ENCODE measurements at regions not wholly inside any gene's neighbourhood (a gene's known extent, or its start where the extent isn't known, plus 50 kb on each side); places are given as distances from the start of the nearest gene placed in this dataset.

DNA sequence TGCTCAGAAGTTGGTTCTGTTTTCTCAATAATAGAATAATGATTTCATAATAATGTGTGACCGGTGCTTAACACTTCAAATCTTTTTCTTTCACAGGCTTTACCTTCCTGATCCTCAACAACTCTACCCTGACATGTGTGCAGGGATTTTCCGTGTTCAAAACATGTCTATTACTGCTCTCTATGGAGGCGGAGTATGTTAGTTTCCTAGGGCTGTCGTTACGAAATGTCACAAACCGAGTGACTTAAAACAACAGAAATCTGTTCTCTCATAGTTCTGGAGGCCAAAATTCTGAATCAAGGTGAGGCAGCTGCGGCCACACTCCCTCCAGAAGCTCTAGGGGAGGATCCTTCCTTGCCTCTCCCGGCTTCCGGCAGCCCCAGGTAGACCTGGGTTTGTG, 186.2 kb upstream of the VASH1 start:
- Histone ChIP-seq H3K9me3 (no peaks in the 10 kb centered on the region), H3K9ac (no peak overlapping the region), H3K4me2 (no peak overlapping the region), H3F3A (replicated peaks; ENCODE audit: insufficient read depth) (no peaks in the 10 kb centered on the region), H4K20me1 (ENCODE audit: insufficient read depth) (no peaks in the 10 kb centered on the region), H3K27ac (ENCODE audit: low read depth in 2 of 2, low read length in 1 of 2) (no peak overlapping the region), H3K27me3 (ENCODE audit: insufficient read depth) (no peaks in the 10 kb centered on the region), H3K4me3 (ENCODE audit: low read depth in 2 of 2, low read length in 1 of 2) (no peak overlapping the region), H3K79me2 (ENCODE audit: insufficient read depth) (no peaks in the 10 kb centered on the region), H3K9me2 (no peaks in the 10 kb centered on the region), H2AFZ (ENCODE audit: low read depth) (no peak overlapping the region), H3K36me3 (replicated peaks in 1 of 2; ENCODE audit: control insufficient read depth in 1 of 2, insufficient read depth in 2 of 2, low read length in 1 of 2) (no peaks in the 10 kb centered on the region), H3K4me1 (ENCODE audit: control insufficient read depth in 1 of 2, insufficient read depth in 2 of 2, low read depth in 1 of 2, low read length in 1 of 2) (peaks cover 0 to 5% of the 10 kb centered on the region in 2 experiments; a peak in 1 of 4 replicates)
- WGBS (ENCODE audit: low lambda C conversion rate) = 61% methylated on average over 9 of the region's 9 CpGs
- POLR2A ChIA-PET = no interaction called here
- DNase-seq = no peak
- TF ChIP-seq SMC3 (IDR thresholded peaks at IDR 0.05; ENCODE audit: low read depth, low read length) (no peak), ELF1 (IDR thresholded peaks at IDR 0.05) (no peak)
- CTCF ChIA-PET = no interaction called here

- 0 out of 2 replicates have a peak, but pooled peaks cover 4% of the 10 kb centered on the region for H3K27me3 ChIP-seq (ENCODE audit: insufficient read depth)
- CTCF ChIA-PET = interaction anchor here (0.7 kb wide), 1 partner anchor 45 kb away, joined by 3 read pairs; no protein-coding TSS in a partner anchor
- H3K9me2 ChIP-seq = no peaks in the 10 kb centered on the region
- H3K4me2 ChIP-seq = no peak overlapping the region
- peaks cover 0 to 5% of the 10 kb centered on the region in 2 experiments; a peak in 1 of 4 replicates for H3K4me1 ChIP-seq (ENCODE audit: control insufficient read depth in 1 of 2, insufficient read depth in 2 of 2, low read depth in 1 of 2, low read length in 1 of 2)
- 42% methylated on average over 8 of the region's 8 CpGs for WGBS (ENCODE audit: low lambda C conversion rate)
- H3K4me3 ChIP-seq (ENCODE audit: low read depth in 2 of 2, low read length in 1 of 2) = no peak overlapping the region
- H4K20me1 ChIP-seq (ENCODE audit: insufficient read depth) = no peaks in the 10 kb centered on the region
- no peak for DNase-seq
- H3K36me3 ChIP-seq (replicated peaks in 1 of 2; ENCODE audit: control insufficient read depth in 1 of 2, insufficient read depth in 2 of 2, low read length in 1 of 2) = no peaks in the 10 kb centered on the region
- TF ChIP-seq CHD2 (IDR thresholded peaks at IDR 0.05; ENCODE audit: low read length, partially characterized antibody) (no peak), NFIC (IDR thresholded peaks at IDR 0.05; ENCODE audit: borderline replicate concordance) (no peak), FOXJ3 (CRISPR knock-in tag; IDR thresholded peaks at IDR 0.05) (no peak), YY1 (IDR thresholded peaks at IDR 0.05; ENCODE audit: low read depth) (no peak), EZH2phosphoT487 (IDR thresholded peaks at IDR 0.05; ENCODE audit: borderline replicate concordance, low read depth) (no peak), POLR2AphosphoS5 (IDR thresholded peaks at IDR 0.05; ENCODE audit: low read depth, low read length) (no peak), MEF2A (IDR thresholded peaks at IDR 0.05; ENCODE audit: borderline replicate concordance, low read depth) (no peak), ZBTB33 (IDR thresholded peaks at IDR 0.05; ENCODE audit: borderline replicate concordance, low read depth) (no peak), RCOR1 (IDR thresholded peaks at IDR 0.05; ENCODE audit: low read length) (no peak), RXRA (IDR thresholded peaks at IDR 0.05; ENCODE audit: borderline replicate concordance, low read depth) (no peak), RFX5 (IDR thresholded peaks at IDR 0.05; ENCODE audit: low read length) (no peak)
- TF ChIP-seq, protein P1, sequence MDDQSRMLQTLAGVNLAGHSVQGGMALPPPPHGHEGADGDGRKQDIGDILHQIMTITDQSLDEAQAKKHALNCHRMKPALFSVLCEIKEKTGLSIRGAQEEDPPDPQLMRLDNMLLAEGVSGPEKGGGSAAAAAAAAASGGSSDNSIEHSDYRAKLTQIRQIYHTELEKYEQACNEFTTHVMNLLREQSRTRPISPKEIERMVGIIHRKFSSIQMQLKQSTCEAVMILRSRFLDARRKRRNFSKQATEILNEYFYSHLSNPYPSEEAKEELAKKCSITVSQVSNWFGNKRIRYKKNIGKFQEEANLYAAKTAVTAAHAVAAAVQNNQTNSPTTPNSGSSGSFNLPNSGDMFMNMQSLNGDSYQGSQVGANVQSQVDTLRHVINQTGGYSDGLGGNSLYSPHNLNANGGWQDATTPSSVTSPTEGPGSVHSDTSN (IDR thresholded peaks at IDR 0.05) = no peak
- TF ChIP-seq, protein P2, sequence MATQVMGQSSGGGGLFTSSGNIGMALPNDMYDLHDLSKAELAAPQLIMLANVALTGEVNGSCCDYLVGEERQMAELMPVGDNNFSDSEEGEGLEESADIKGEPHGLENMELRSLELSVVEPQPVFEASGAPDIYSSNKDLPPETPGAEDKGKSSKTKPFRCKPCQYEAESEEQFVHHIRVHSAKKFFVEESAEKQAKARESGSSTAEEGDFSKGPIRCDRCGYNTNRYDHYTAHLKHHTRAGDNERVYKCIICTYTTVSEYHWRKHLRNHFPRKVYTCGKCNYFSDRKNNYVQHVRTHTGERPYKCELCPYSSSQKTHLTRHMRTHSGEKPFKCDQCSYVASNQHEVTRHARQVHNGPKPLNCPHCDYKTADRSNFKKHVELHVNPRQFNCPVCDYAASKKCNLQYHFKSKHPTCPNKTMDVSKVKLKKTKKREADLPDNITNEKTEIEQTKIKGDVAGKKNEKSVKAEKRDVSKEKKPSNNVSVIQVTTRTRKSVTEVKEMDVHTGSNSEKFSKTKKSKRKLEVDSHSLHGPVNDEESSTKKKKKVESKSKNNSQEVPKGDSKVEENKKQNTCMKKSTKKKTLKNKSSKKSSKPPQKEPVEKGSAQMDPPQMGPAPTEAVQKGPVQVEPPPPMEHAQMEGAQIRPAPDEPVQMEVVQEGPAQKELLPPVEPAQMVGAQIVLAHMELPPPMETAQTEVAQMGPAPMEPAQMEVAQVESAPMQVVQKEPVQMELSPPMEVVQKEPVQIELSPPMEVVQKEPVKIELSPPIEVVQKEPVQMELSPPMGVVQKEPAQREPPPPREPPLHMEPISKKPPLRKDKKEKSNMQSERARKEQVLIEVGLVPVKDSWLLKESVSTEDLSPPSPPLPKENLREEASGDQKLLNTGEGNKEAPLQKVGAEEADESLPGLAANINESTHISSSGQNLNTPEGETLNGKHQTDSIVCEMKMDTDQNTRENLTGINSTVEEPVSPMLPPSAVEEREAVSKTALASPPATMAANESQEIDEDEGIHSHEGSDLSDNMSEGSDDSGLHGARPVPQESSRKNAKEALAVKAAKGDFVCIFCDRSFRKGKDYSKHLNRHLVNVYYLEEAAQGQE (IDR thresholded peaks at IDR 0.05; ENCODE audit: low read depth, low read length) = no peak
- TF ChIP-seq, protein P3, sequence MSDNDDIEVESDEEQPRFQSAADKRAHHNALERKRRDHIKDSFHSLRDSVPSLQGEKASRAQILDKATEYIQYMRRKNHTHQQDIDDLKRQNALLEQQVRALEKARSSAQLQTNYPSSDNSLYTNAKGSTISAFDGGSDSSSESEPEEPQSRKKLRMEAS (IDR thresholded peaks at IDR 0.05; ENCODE audit: low read depth) = no peak
- H3K27ac ChIP-seq (ENCODE audit: low read depth in 2 of 2, low read length in 1 of 2) = no peak overlapping the region
- H3K79me2 ChIP-seq (ENCODE audit: insufficient read depth) = no peaks in the 10 kb centered on the region
- H3F3A ChIP-seq (replicated peaks; ENCODE audit: insufficient read depth) = no peaks in the 10 kb centered on the region
- POLR2A ChIA-PET = no interaction called here
- H3K9me3 ChIP-seq = no peaks in the 10 kb centered on the region
- no peak overlapping the region for H3K9ac ChIP-seq
- no peak overlapping the region for H2AFZ ChIP-seq (ENCODE audit: low read depth)
Measured at GRCh38 chr14:76576047-76576741, 185.1 kb upstream of the VASH1 start.
